SK-N-SH treated with all-trans-retinoic acid at 6 μM for 48 hours (cell line): ENCODE measurements at regions not wholly inside any gene's neighbourhood (a gene's known extent, or its start where the extent isn't known, plus 50 kb on each side); places are given as distances from the start of the nearest gene placed in this dataset.

ENCODE experiments used
- PATZ1 ChIP-seq: fragments of 250-450 bp; sonication (Bioruptor Pico); IDR thresholded peaks from 2 replicates; pipeline ENCODE4 v1.8.0; 2020; ENCODE audit warnings: mild to moderate bottlenecking, moderate library complexity, borderline replicate concordance
- ZC3H10 ChIP-seq: fragments of 250-450 bp; sonication (Bioruptor Pico); IDR thresholded peaks from 2 replicates; pipeline ENCODE4 v1.5.1; 2021; ENCODE audit warnings: mild to moderate bottlenecking, moderate library complexity
- ZFP3 ChIP-seq: fragments of 250-450 bp; sonication (Bioruptor Pico); IDR thresholded peaks from 2 replicates; pipeline ENCODE4 v1.5.0; 2020; ENCODE audit warnings: mild to moderate bottlenecking, moderate library complexity
- ZNF70 ChIP-seq: fragments of 450-650 bp; formaldehyde crosslinking; IDR thresholded peaks from 2 replicates; pipeline ENCODE4 v1.5.0; 2020; ENCODE audit warnings: mild to moderate bottlenecking, moderate library complexity

GRCh38 chr5:86404256-86404655 is 213.5 kb upstream of the COX7C start:
- TF ChIP-seq ZNF70 (CRISPR knock-in tag) (no peak), ZFP3 (CRISPR knock-in tag) (no peak), ZC3H10 (CRISPR knock-in tag) (no peak), PATZ1 (CRISPR knock-in tag) (no peak)
